K562 (cell line): ENCODE measurements at regions not wholly inside any gene's neighbourhood (a gene's known extent, or its start where the extent isn't known, plus 50 kb on each side); places are given as distances from the start of the nearest gene placed in this dataset.

Experiments used
- ATAC-seq: fragments of 200-7000 bp; cut with Tn5 transposase; 3 replicates; pipeline ENCODE4 v1.9.1; 2020; ENCODE audit warnings: moderate library complexity
- BruUV-seq: library from RNA; stranded (reverse); fragments of 400-500 nt; replicated peaks from 2 replicates; lab custom pipeline; 2021; lab: Mats Ljungman, UMichigan
- CTCF ChIA-PET: fragments of 300-600 bp; formaldehyde crosslinking; extraction: SDS; loops from one replicate; lab custom pipeline; 2021; ENCODE audit warnings: low intra/inter-chr PET ratio; lab: Yijun Ruan, JAX
- POLR2A ChIA-PET: fragments of 300-600, 350-650 bp; sonication (Branson Sonifier 250); formaldehyde crosslinking; extraction: SDS; loops from one replicate; lab custom pipeline; 2021; ENCODE audit warnings: antibody characterized with exemption, inconsistent platforms; lab: Yijun Ruan, JAX
- DNase-seq, 4 experiments: peaks; one replicate each; pipeline versions ENCODE4 v3.0.0 to v3.0.0-alpha.2; 2011 to 2018; ENCODE audit warnings: low spot score in 3 of 4, mixed read lengths in 3 of 4; ENCODE audit errors: extremely low read depth in 1 of 4
- FAIRE-seq: peaks from 2 replicates; lab custom pipeline; 2011; peaks lifted over from hg19 to GRCh38; lab: Jason Lieb, UNC
- H2AFZ ChIP-seq: 2 replicates; pipeline ENCODE4 v1.6.0; 2011; ENCODE audit warnings: low read depth, low read length, control low read depth, inconsistent platforms
- H3K27ac ChIP-seq: fragments of 200-600 bp; 3 replicates; pipeline ENCODE4 v1.8.0; 2011; ENCODE audit warnings: low read depth, mild to moderate bottlenecking, control low read depth, inconsistent platforms, low read length, moderate library complexity, mixed read lengths; ENCODE audit errors: extremely low read depth
- H3K27me3 ChIP-seq, 2 experiments: fragments of 300-600 bp in 1 of 2; 2 replicates in 1 of 2; 3 replicates in 1 of 2; pipeline versions ENCODE4 v1.6.0 to v1.8.0; 2011; ENCODE audit warnings: inconsistent platforms in 2 of 2, low read length in 2 of 2, mild to moderate bottlenecking in 1 of 2, mixed read lengths in 1 of 2, moderate library complexity in 1 of 2; ENCODE audit not compliant: control insufficient read depth in 2 of 2, insufficient read depth in 2 of 2
- H3K36me3 ChIP-seq: fragments of 300-600 bp; 3 replicates; pipeline ENCODE4 v1.8.0; 2011; ENCODE audit warnings: mild to moderate bottlenecking, low read length, inconsistent platforms; ENCODE audit not compliant: control insufficient read depth, insufficient read depth
- H3K4me1 ChIP-seq, 2 experiments: fragments of 200-600 bp in 1 of 2; replicated peaks in 1 of 2; 2 replicates in 1 of 2; 3 replicates in 1 of 2; pipeline versions ENCODE4 v1.5.1 to v1.8.0; 2011; ENCODE audit warnings: inconsistent platforms in 2 of 2, low read length in 2 of 2, mild to moderate bottlenecking in 1 of 2, mixed read lengths in 1 of 2, moderate library complexity in 1 of 2; ENCODE audit not compliant: control insufficient read depth in 2 of 2, insufficient read depth in 2 of 2
- H3K4me2 ChIP-seq: 2 replicates; pipeline ENCODE4 v1.6.1; 2011; ENCODE audit warnings: low read length, control low read depth, inconsistent platforms, mixed read lengths; ENCODE audit not compliant: insufficient read depth
- H3K4me3 ChIP-seq: fragments of 200-600 bp; sonication (generic), shearing (Covaris generic); 2 replicates; pipeline ENCODE4 v1.5.1; 2016; ENCODE audit warnings: control low read depth, inconsistent platforms
- H3K79me2 ChIP-seq: fragments of 200-600 bp; 3 replicates; pipeline ENCODE4 v1.8.0; 2011; ENCODE audit warnings: low read length, inconsistent platforms; ENCODE audit not compliant: control insufficient read depth, insufficient read depth
- H3K9ac ChIP-seq, 2 experiments: 2 replicates each; pipeline versions ENCODE4 v1.6.0 to v1.6.1; 2011; ENCODE audit warnings: low read depth in 2 of 2, low read length in 2 of 2, control low read depth in 1 of 2, inconsistent platforms in 1 of 2, mild to moderate bottlenecking in 1 of 2, mixed read lengths in 1 of 2; ENCODE audit not compliant: insufficient read depth in 1 of 2
- H3K9me1 ChIP-seq: one replicate; pipeline ENCODE4 v1.6.0; 2011; ENCODE audit warnings: inconsistent platforms, mild to moderate bottlenecking, low read length, moderate library complexity; ENCODE audit not compliant: control insufficient read depth, insufficient read depth
- H3K9me3 ChIP-seq: replicated peaks from 2 replicates; pipeline ENCODE4 v1.5.1; 2011; ENCODE audit warnings: low read depth, low read length, inconsistent platforms; ENCODE audit not compliant: control insufficient read depth, insufficient read depth
- H4K20me1 ChIP-seq: replicated peaks from 2 replicates; pipeline ENCODE4 v1.6.1; 2011; ENCODE audit warnings: low read length, inconsistent platforms, mixed read lengths; ENCODE audit not compliant: control insufficient read depth, insufficient read depth
- BRCA1 ChIP-seq, 2 experiments: fragments of 450-650 bp in 1 of 2; sonication (generic) in 1 of 2; formaldehyde crosslinking in 1 of 2; IDR thresholded peaks; 2 replicates each; pipeline versions ENCODE4 v1.5.0 to v1.6.1; 2017 to 2020; ENCODE audit warnings: mild to moderate bottlenecking in 1 of 2, missing genetic modification reagents in 1 of 2
- ESRRB ChIP-seq: fragments of 250-450 bp; sonication (Bioruptor Pico); IDR thresholded peaks from 2 replicates; pipeline ENCODE4 v1.5.0; 2020; ENCODE audit warnings: mild to moderate bottlenecking, moderate library complexity, borderline replicate concordance
- MAFF ChIP-seq: IDR thresholded peaks from 2 replicates; pipeline ENCODE4 v1.6.1; 2012; ENCODE audit warnings: low read length, improper control_type of control experiment
- NFE2L1 ChIP-seq: fragments of 450-650 bp; IDR thresholded peaks from 2 replicates; pipeline ENCODE4 v1.6.1; 2016; ENCODE audit warnings: missing genetic modification characterization, low read depth, mild to moderate bottlenecking, missing compliant biosample characterization, moderate library complexity, borderline replicate concordance
- NFIX ChIP-seq: fragments of 250-450 bp; sonication (Bioruptor Pico); IDR thresholded peaks from 2 replicates; pipeline ENCODE4 v1.4.0; 2020; ENCODE audit warnings: low read depth, mild to moderate bottlenecking, moderate library complexity
- NRF1 ChIP-seq, 2 experiments: fragments of 450-650 bp; IDR thresholded peaks in 1 of 2; conservative IDR thresholded peaks in 1 of 2; 2 replicates each; pipeline ENCODE4 v1.6.1; 2014; ENCODE audit warnings: mild to moderate bottlenecking in 2 of 2
- PRPF4 ChIP-seq: fragments of 200-400 bp; formaldehyde crosslinking; IDR thresholded peaks from one replicate; pipeline ENCODE4 v1.6.1; 2017; ENCODE audit warnings: low read length, low read depth, mild to moderate bottlenecking; ENCODE audit not compliant: insufficient read depth, poor library complexity, severe bottlenecking
- SPI1 ChIP-seq: IDR thresholded peaks from 2 replicates; pipeline ENCODE4 v1.6.1; 2011; ENCODE audit warnings: low read depth, low read length, control low read depth, borderline replicate concordance
- U2AF2 ChIP-seq: fragments of 200-400 bp; formaldehyde crosslinking; optimal IDR thresholded peaks from 2 replicates; pipeline ENCODE3; 2017; ENCODE audit warnings: low read depth, mild to moderate bottlenecking, low read length
- ZNF280A ChIP-seq: fragments of 450-650 bp; IDR thresholded peaks from 2 replicates; pipeline ENCODE4 v1.6.1; 2018; ENCODE audit warnings: mild to moderate bottlenecking, low read depth; ENCODE audit not compliant: partially characterized antibody
- ZNF592 ChIP-seq: fragments of 450-650 bp; IDR thresholded peaks from 2 replicates; pipeline ENCODE4 v1.6.1; 2017; ENCODE audit warnings: antibody characterized with exemption, mild to moderate bottlenecking
- in situ Hi-C: fragments of 300-500 bp; cut with MboI; formaldehyde crosslinking; loops from 4 replicates; pipeline ENCODE4 v1.15.0; 2018; ENCODE audit warnings: inconsistent platforms, mixed read lengths
- intact Hi-C: fragments of 100-400 bp; cut with micrococcal nuclease; formaldehyde crosslinking; loops from 2 replicates; pipeline ENCODE4 v1.14.2; 2022
- TF ChIP-seq, protein P1 (sequence below): sonication (generic); IDR thresholded peaks from 2 replicates; pipeline ENCODE4 v1.6.1; 2016
- TF ChIP-seq, protein P2 (sequence below): fragments of 450-650 bp; IDR thresholded peaks from 2 replicates; pipeline ENCODE4 v1.6.1; 2018; ENCODE audit not compliant: partially characterized antibody

GRCh38 chr1:172875892-172876291 lies 174.8 kb downstream of the TNFSF18 start:
- ATAC-seq (no peak), FAIRE-seq (no peak), DNase-seq (no peak)
- H3K9ac ChIP-seq = no peak overlapping the region
- H3K27me3 ChIP-seq = no peaks in the 10 kb centered on the region
- CTCF ChIA-PET = no interaction called here
- H3K36me3 ChIP-seq = no peaks in the 10 kb centered on the region
- H3K27ac ChIP-seq = no peak overlapping the region
- in situ Hi-C loops = no loop called here
- BruUV-seq = no TSS peak
- no peaks in the 10 kb centered on the region for H3K9me1 ChIP-seq
- H3K4me1 ChIP-seq = no peaks in the 10 kb centered on the region
- no peak overlapping the region for H3K4me2 ChIP-seq
- POLR2A ChIA-PET = no interaction called here
- H2AFZ ChIP-seq = no peak overlapping the region
- intact Hi-C loops = no loop called here
- H4K20me1 ChIP-seq = no peaks in the 10 kb centered on the region
- no peak overlapping the region for H3K4me3 ChIP-seq
- H3K9me3 ChIP-seq = no peaks in the 10 kb centered on the region
- H3K79me2 ChIP-seq = no peaks in the 10 kb centered on the region
- TF ChIP-seq SPI1 (no peak), ZNF280A (no peak), PRPF4 (no peak), BRCA1 (IDR thresholded peaks at IDR 0.05) (no peak), BRCA1 (CRISPR knock-in tag; IDR thresholded peaks at IDR 0.05) (no peak), U2AF2 (no peak), NFIX (CRISPR knock-in tag) (no peak), MAFF (no peak), NFE2L1 (no peak), ZNF592 (no peak), NRF1 (conservative IDR thresholded peaks at IDR 0.05 in 1 of 2, IDR thresholded peaks at IDR 0.05 in 1 of 2) (no peak), ESRRB (CRISPR knock-in tag) (no peak)
- TF ChIP-seq, protein P1, sequence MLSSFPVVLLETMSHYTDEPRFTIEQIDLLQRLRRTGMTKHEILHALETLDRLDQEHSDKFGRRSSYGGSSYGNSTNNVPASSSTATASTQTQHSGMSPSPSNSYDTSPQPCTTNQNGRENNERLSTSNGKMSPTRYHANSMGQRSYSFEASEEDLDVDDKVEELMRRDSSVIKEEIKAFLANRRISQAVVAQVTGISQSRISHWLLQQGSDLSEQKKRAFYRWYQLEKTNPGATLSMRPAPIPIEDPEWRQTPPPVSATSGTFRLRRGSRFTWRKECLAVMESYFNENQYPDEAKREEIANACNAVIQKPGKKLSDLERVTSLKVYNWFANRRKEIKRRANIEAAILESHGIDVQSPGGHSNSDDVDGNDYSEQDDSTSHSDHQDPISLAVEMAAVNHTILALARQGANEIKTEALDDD = no peak
- TF ChIP-seq, protein P2, sequence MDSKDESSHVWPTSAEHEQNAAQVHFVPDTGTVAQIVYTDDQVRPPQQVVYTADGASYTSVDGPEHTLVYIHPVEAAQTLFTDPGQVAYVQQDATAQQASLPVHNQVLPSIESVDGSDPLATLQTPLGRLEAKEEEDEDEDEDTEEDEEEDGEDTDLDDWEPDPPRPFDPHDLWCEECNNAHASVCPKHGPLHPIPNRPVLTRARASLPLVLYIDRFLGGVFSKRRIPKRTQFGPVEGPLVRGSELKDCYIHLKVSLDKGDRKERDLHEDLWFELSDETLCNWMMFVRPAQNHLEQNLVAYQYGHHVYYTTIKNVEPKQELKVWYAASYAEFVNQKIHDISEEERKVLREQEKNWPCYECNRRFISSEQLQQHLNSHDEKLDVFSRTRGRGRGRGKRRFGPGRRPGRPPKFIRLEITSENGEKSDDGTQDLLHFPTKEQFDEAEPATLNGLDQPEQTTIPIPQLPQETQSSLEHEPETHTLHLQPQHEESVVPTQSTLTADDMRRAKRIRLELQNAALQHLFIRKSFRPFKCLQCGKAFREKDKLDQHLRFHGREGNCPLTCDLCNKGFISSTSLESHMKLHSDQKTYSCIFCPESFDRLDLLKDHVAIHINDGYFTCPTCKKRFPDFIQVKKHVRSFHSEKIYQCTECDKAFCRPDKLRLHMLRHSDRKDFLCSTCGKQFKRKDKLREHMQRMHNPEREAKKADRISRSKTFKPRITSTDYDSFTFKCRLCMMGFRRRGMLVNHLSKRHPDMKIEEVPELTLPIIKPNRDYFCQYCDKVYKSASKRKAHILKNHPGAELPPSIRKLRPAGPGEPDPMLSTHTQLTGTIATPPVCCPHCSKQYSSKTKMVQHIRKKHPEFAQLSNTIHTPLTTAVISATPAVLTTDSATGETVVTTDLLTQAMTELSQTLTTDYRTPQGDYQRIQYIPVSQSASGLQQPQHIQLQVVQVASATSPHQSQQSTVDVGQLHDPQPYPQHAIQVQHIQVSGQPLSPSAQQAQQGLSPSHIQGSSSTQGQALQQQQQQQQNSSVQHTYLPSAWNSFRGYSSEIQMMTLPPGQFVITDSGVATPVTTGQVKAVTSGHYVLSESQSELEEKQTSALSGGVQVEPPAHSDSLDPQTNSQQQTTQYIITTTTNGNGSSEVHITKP = no peak
